ENCODE measurements at regions not wholly inside any gene's neighbourhood (a gene's known extent, or its start where the extent isn't known, plus 50 kb on each side); places are given as distances from the start of the nearest gene placed in this dataset.

- CTCF ChIA-PET: no interaction called here
Observed at GRCh38 chr10:106252541-106252940, 912.0 kb downstream of the SORCS1 start.

More at GRCh38 chr10:106252541-106252940, 912.0 kb downstream of the SORCS1 start:
- no peak overlapping the region for H3K14ac ChIP-seq (replicated peaks; ENCODE audit: low read depth, low read length)
- H3K23ac ChIP-seq (ENCODE audit: low read depth, low read length): no peak overlapping the region
- no peaks in the 10 kb centered on the region; the same call in none of the 2 replicates for H3K9me3 ChIP-seq (ENCODE audit: control insufficient read depth, insufficient read depth, low read length)
- H3K18ac ChIP-seq (ENCODE audit: low read depth, low read length): no peak overlapping the region
- no peak overlapping the region for H2AK5ac ChIP-seq (ENCODE audit: low read depth, low read length)
- no peak overlapping the region for H2BK20ac ChIP-seq (ENCODE audit: low read depth, low read length)
- H3K9me1 ChIP-seq (ENCODE audit: insufficient read depth, low read length): no peaks in the 10 kb centered on the region
- no peak overlapping the region for H2BK15ac ChIP-seq (ENCODE audit: low read depth, low read length)
- no peak overlapping the region for H2BK5ac ChIP-seq (ENCODE audit: low read depth, low read length, poor library complexity, severe bottlenecking)
- H2AK9ac ChIP-seq (replicated peaks; ENCODE audit: low read depth, low read length, poor library complexity): no peak overlapping the region
- no peak overlapping the region for H3K4me3 ChIP-seq (ENCODE audit: insufficient read depth, low read depth, low read length)
- intact Hi-C loops (cut with micrococcal nuclease): no loop called here
- no peaks in the 10 kb centered on the region for H3K4me1 ChIP-seq (ENCODE audit: control insufficient read depth, insufficient read depth, low read length)
- no peak overlapping the region for H3K4me2 ChIP-seq (ENCODE audit: low read depth, low read length)
- in situ Hi-C loops (cut with MboI; ENCODE audit: low sequenced_read_pairs): no loop called here
- no TSS peak for BruUV-seq (replicated peaks)
- DNase-seq (no peak), ATAC-seq (ENCODE audit: low read depth) (no peak)
- no peaks in the 10 kb centered on the region for H3K27me3 ChIP-seq (ENCODE audit: control insufficient read depth, insufficient read depth, low read length)
- H4K5ac ChIP-seq (ENCODE audit: low read depth, low read length): no peak overlapping the region
- no peaks in the 10 kb centered on the region for H3K36me3 ChIP-seq (ENCODE audit: control insufficient read depth, insufficient read depth, low read length)
- H3K56ac ChIP-seq (ENCODE audit: extremely low read depth, insufficient read depth, low read length): no peak overlapping the region
- H3K4ac ChIP-seq (ENCODE audit: low read depth, low read length): no peak overlapping the region
- dilution Hi-C loops (cut with HindIII; ENCODE audit: low sequenced_read_pairs, unreplicated experiment): no loop called here
- no peaks in the 10 kb centered on the region for H3K79me1 ChIP-seq (ENCODE audit: low read depth in 1 of 2, low read length in 2 of 2)
- H4K20me1 ChIP-seq (ENCODE audit: insufficient read depth, low read length): no peaks in the 10 kb centered on the region
- POLR2A ChIA-PET (ENCODE audit: unreplicated experiment): no interaction called here
- H2AFZ ChIP-seq (replicated peaks; ENCODE audit: low read length, poor library complexity): no peak overlapping the region
- TF ChIP-seq FOS (IDR thresholded peaks at IDR 0.05; ENCODE audit: low read depth, low read length) (no peak), RAD21 (IDR thresholded peaks at IDR 0.05; ENCODE audit: low read length) (no peak), MAFK (IDR thresholded peaks at IDR 0.05; ENCODE audit: low read depth, low read length) (no peak), CHD1 (IDR thresholded peaks at IDR 0.05; ENCODE audit: low read depth, low read length) (no peak), RCOR1 (IDR thresholded peaks at IDR 0.05; ENCODE audit: insufficient replicate concordance, low read length) (no peak), POLR2A (IDR thresholded peaks at IDR 0.05; ENCODE audit: low read depth, low read length) (no peak), MAZ (IDR thresholded peaks at IDR 0.05; ENCODE audit: borderline replicate concordance, low read depth, low read length) (no peak), CEBPB (IDR thresholded peaks at IDR 0.05; ENCODE audit: low read depth, low read length) (no peak), SMC3 (IDR thresholded peaks at IDR 0.05; ENCODE audit: low read depth, low read length) (no peak), BHLHE40 (IDR thresholded peaks at IDR 0.05; ENCODE audit: low read depth, low read length) (no peak), RFX5 (IDR thresholded peaks at IDR 0.05; ENCODE audit: low read depth, low read length) (no peak), NFE2L2 (IDR thresholded peaks at IDR 0.05; ENCODE audit: low read depth, low read length) (no peak), MXI1 (IDR thresholded peaks at IDR 0.05; ENCODE audit: borderline replicate concordance, low read depth, low read length) (no peak)
- TF ChIP-seq, protein P1, sequence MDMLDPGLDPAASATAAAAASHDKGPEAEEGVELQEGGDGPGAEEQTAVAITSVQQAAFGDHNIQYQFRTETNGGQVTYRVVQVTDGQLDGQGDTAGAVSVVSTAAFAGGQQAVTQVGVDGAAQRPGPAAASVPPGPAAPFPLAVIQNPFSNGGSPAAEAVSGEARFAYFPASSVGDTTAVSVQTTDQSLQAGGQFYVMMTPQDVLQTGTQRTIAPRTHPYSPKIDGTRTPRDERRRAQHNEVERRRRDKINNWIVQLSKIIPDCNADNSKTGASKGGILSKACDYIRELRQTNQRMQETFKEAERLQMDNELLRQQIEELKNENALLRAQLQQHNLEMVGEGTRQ (IDR thresholded peaks at IDR 0.05; ENCODE audit: low read depth, low read length): no peak
- TF ChIP-seq, protein P2, sequence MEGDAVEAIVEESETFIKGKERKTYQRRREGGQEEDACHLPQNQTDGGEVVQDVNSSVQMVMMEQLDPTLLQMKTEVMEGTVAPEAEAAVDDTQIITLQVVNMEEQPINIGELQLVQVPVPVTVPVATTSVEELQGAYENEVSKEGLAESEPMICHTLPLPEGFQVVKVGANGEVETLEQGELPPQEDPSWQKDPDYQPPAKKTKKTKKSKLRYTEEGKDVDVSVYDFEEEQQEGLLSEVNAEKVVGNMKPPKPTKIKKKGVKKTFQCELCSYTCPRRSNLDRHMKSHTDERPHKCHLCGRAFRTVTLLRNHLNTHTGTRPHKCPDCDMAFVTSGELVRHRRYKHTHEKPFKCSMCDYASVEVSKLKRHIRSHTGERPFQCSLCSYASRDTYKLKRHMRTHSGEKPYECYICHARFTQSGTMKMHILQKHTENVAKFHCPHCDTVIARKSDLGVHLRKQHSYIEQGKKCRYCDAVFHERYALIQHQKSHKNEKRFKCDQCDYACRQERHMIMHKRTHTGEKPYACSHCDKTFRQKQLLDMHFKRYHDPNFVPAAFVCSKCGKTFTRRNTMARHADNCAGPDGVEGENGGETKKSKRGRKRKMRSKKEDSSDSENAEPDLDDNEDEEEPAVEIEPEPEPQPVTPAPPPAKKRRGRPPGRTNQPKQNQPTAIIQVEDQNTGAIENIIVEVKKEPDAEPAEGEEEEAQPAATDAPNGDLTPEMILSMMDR (conservative IDR thresholded peaks at IDR 0.05; ENCODE audit: low read depth, low read length): no peak
- TF ChIP-seq, protein P3, sequence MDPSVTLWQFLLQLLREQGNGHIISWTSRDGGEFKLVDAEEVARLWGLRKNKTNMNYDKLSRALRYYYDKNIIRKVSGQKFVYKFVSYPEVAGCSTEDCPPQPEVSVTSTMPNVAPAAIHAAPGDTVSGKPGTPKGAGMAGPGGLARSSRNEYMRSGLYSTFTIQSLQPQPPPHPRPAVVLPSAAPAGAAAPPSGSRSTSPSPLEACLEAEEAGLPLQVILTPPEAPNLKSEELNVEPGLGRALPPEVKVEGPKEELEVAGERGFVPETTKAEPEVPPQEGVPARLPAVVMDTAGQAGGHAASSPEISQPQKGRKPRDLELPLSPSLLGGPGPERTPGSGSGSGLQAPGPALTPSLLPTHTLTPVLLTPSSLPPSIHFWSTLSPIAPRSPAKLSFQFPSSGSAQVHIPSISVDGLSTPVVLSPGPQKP (IDR thresholded peaks at IDR 0.05; ENCODE audit: borderline replicate concordance, low read depth, low read length): no peak
- no peak overlapping the region for H4K8ac ChIP-seq (ENCODE audit: low read depth in 2 of 2, low read length in 2 of 2)
- H4K91ac ChIP-seq (ENCODE audit: insufficient read depth, low read depth, low read length): no peak overlapping the region
- no peak overlapping the region for H3K27ac ChIP-seq (ENCODE audit: insufficient read depth, low read length)
- H3K9ac ChIP-seq (ENCODE audit: low read depth, low read length): no peak overlapping the region
- no peak overlapping the region for H2BK120ac ChIP-seq (ENCODE audit: low read depth, low read length)
